BLaER1 (cell line): ENCODE measurements at regions not wholly inside any gene's neighbourhood (a gene's known extent, or its start where the extent isn't known, plus 50 kb on each side); places are given as distances from the start of the nearest gene placed in this dataset.
"Not testable (repeated sequence)": the region's sequence is repeated elsewhere in the genome, so short reads cannot be mapped to it uniquely, and the experiment has no call there.

ENCODE experiments used
- H3K27ac ChIP-seq: shearing (Covaris generic); formaldehyde crosslinking; 2 replicates; pipeline ENCODE4 v1.8.1; 2022
- H3K27me3 ChIP-seq: shearing (Covaris generic); formaldehyde crosslinking; 2 replicates; pipeline ENCODE4 v1.8.1; 2022
- H3K36me3 ChIP-seq: shearing (Covaris generic); formaldehyde crosslinking; 2 replicates; pipeline ENCODE4 v1.8.1; 2022
- H3K4me1 ChIP-seq: shearing (Covaris generic); formaldehyde crosslinking; 2 replicates; pipeline ENCODE4 v1.8.1; 2022
- H3K4me2 ChIP-seq: shearing (Covaris generic); formaldehyde crosslinking; 2 replicates; pipeline ENCODE4 v1.8.1; 2022
- H3K4me3 ChIP-seq: shearing (Covaris generic); formaldehyde crosslinking; 2 replicates; pipeline ENCODE4 v1.8.1; 2022
- H3K9ac ChIP-seq: shearing (Covaris generic); formaldehyde crosslinking; 2 replicates; pipeline ENCODE4 v1.8.1; 2022
- H3K9me3 ChIP-seq: shearing (Covaris generic); formaldehyde crosslinking; 2 replicates; pipeline ENCODE4 v1.8.1; 2022
- H4K20me1 ChIP-seq: shearing (Covaris generic); formaldehyde crosslinking; 2 replicates; pipeline ENCODE4 v1.8.1; 2022
- Cebpa-rat ChIP-seq: shearing (Covaris generic); IDR thresholded peaks from 2 replicates; pipeline ENCODE4 v1.8.1; 2022

DNA sequence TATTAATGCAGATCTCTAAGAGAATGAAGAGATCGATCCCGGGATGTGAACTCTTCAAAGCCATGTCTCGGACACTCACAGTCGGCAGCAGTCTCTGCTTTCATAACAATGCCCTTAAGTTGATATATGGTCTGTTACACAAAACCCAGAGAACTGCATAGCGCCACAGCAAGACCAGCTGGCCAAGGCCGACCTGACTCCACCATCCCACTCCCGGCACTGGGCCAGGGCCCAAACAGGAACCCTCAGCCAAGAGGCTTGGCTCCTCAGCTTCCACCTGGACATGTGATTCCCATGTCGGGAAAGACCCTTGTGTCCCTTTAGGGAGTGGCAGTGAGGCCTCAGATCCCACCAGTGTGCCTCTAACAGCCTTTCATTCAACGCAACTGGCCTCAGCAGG, 106.6 kb upstream of the RNF32 start:
- Histone ChIP-seq H3K9me3 (peaks cover 7% of the 10 kb centered on the region), H3K9ac (no peak overlapping the region), H3K27ac (no peak overlapping the region), H3K4me1 (peaks cover 4% of the 10 kb centered on the region; the same call in 1 of the 2 replicates), H3K4me3 (no peak overlapping the region), H3K4me2 (no peak overlapping the region), H3K36me3 (no peaks in the 10 kb centered on the region), H4K20me1 (no peaks in the 10 kb centered on the region), H3K27me3 (no peaks in the 10 kb centered on the region)
- no peak for TF ChIP-seq Cebpa-rat

DNA sequence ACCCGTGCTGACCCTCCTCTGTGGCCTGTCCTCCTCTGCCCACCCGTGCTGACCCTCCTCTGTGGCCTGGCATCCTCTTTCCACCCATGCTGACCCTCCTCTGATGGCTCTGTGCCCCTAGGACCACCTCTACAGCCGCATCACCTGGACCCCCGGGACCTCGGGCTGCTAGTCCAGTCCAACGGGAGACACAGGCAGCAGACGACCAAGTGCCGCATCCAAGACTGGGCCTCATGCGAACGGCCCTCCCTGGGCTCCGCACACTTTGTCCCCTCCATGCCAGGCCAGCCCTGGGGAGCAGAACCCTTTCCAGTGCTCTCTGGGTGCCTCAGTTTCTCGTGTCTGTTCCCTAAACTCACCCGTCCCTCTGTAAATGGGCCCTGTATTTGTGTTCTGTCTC, 107.2 kb upstream of the RNF32 start:
- Histone ChIP-seq H3K4me1 (peaks cover 4% of the 10 kb centered on the region; the same call in 1 of the 2 replicates), H3K36me3 (no peaks in the 10 kb centered on the region), H3K27me3 (no peaks in the 10 kb centered on the region), H4K20me1 (no peaks in the 10 kb centered on the region), H3K4me2 (no peak overlapping the region), H3K27ac (no peak overlapping the region), H3K9ac (no peak overlapping the region), H3K9me3 (peaks cover 7% of the 10 kb centered on the region), H3K4me3 (no peak overlapping the region)
- no peak for TF ChIP-seq Cebpa-rat

DNA sequence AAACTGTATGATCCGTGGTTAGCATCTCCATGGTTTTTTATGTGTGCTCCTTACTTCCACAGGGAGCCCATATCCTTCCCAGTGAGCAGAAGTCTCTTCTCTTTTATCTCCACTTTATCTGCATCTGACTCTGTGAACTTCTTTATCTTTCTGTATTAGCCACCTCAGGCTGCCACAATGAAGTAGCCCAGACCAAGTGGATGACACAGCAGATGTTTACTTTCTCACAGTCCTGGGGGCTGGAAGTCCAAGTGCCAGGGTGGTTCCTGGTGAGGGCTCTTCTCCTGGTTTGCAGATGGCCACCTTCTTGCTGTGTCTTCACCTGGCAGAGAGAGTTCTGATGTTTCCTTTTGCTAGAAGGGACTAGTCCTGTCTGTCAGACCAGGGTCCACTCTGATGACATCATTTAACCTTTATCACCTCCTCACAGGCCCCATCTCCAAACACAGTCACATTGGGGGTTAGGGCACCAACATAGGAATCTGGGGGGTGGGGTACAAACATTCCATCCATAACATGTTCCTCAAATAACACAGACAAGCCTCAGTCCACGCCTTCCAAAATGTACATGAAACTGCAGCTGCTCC, 108.5 kb upstream of the RNF32 start:
- H3K27me3 ChIP-seq = no peaks in the 10 kb centered on the region
- peaks cover 2% of the 10 kb centered on the region; the same call in 1 of the 2 replicates for H3K4me1 ChIP-seq
- no peaks in the 10 kb centered on the region for H3K9me3 ChIP-seq
- no peak overlapping the region for H3K4me2 ChIP-seq
- H3K36me3 ChIP-seq = no peaks in the 10 kb centered on the region
- TF ChIP-seq Cebpa-rat = no peak
- no peaks in the 10 kb centered on the region for H4K20me1 ChIP-seq
- H3K27ac ChIP-seq = no peak overlapping the region
- H3K9ac ChIP-seq = no peak overlapping the region
- H3K4me3 ChIP-seq = no peak overlapping the region

DNA sequence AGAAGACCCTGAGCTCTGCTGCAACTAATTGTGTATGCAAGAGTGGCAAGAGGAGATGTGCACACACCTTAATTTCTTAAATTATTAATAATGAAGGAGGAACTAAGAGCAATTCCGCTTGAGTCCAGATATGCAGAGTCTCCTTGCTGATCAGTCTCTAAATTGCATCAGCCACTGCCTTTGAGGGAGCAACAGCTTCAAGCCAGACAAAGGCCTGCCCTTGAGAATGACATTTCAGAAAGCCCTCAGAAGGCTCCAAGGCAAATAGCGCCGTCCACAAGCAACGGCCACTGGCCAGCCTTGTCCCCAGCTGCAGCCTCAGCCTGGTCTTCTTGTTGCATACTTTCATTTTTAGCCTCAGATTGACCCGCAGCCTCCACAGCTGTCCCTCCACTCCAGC, 110.6 kb upstream of the RNF32 start:
- no peaks in the 10 kb centered on the region for H4K20me1 ChIP-seq
- no peak overlapping the region for H3K4me3 ChIP-seq
- no peaks in the 10 kb centered on the region for H3K27me3 ChIP-seq
- no peaks in the 10 kb centered on the region for H3K36me3 ChIP-seq
- no peak overlapping the region for H3K27ac ChIP-seq
- no peaks in the 10 kb centered on the region for H3K9me3 ChIP-seq
- H3K9ac ChIP-seq = no peak overlapping the region
- no peak for TF ChIP-seq Cebpa-rat
- no peak overlapping the region for H3K4me2 ChIP-seq
- H3K4me1 ChIP-seq = no peaks in the 10 kb centered on the region

DNA sequence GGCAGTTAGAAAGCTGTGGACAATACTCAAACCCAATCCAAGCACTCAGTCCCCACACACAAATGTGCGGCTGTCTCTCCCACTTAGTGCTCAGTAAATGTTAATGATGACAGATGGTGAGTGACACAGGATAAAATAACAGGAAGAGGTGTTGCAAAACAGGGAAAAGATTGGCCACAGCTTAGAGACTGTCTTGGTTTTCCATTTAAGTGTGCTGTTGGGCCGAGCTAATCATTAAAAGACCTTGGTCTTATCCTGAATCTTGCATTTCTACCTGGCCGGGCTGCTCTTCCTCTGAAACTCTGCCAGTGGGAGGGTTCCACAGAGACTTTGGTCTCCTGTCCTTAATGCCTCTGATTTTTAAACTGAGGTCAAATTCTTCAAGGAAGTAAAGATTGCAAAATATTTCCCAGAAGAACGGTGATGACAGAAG, 113.1 kb upstream of the RNF32 start:
- Histone ChIP-seq H3K4me3 (no peak overlapping the region), H3K36me3 (no peaks in the 10 kb centered on the region), H3K27ac (no peak overlapping the region), H3K9me3 (no peaks in the 10 kb centered on the region), H3K4me2 (no peak overlapping the region), H3K4me1 (no peaks in the 10 kb centered on the region), H3K27me3 (no peaks in the 10 kb centered on the region), H4K20me1 (no peaks in the 10 kb centered on the region), H3K9ac (no peak overlapping the region)
- no peak for TF ChIP-seq Cebpa-rat

DNA sequence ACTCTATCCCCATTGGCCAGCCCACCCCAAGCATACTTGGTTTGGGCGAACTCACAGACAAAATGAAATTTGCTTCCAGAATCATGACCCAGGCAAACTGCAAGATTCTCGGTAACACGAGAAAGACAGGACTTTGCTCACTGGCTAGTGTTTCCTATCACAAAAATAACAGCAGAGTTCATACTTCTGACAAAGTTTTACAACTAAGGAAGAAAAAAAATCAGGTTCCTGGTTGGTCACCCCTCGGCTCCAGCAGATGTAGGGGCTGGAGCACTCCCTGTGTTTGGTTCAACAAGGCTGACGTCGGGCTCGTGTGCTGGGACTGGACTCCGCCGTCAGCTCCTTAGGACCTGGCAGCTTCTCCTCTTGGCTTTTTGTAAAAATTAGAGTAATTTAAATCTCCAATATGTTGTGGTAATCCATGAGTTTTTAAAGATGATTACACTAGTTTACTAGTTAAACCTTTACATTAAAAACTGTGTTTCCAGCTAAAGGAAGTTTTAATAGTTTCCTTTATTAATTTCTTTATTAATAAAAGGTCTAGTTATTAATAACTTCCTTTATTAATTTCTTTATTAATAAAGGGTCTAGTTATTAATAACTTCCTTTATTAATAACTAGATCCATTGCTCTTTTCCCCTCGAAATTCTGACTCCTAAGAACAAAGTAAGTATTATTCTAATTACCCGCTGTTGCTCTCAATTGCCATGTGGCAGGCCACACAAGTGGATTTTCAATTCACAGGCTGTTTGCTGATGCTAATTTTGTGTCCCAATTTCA, 115.6 kb upstream of the RNF32 start:
- H3K9ac ChIP-seq = no peak overlapping the region
- H3K4me3 ChIP-seq = no peak overlapping the region
- no peaks in the 10 kb centered on the region for H3K9me3 ChIP-seq
- H3K27ac ChIP-seq = no peak overlapping the region
- no peak overlapping the region for H3K4me2 ChIP-seq
- no peak for TF ChIP-seq Cebpa-rat
- no peaks in the 10 kb centered on the region for H3K27me3 ChIP-seq
- no peaks in the 10 kb centered on the region for H3K4me1 ChIP-seq
- H3K36me3 ChIP-seq = no peaks in the 10 kb centered on the region
- no peaks in the 10 kb centered on the region for H4K20me1 ChIP-seq

DNA sequence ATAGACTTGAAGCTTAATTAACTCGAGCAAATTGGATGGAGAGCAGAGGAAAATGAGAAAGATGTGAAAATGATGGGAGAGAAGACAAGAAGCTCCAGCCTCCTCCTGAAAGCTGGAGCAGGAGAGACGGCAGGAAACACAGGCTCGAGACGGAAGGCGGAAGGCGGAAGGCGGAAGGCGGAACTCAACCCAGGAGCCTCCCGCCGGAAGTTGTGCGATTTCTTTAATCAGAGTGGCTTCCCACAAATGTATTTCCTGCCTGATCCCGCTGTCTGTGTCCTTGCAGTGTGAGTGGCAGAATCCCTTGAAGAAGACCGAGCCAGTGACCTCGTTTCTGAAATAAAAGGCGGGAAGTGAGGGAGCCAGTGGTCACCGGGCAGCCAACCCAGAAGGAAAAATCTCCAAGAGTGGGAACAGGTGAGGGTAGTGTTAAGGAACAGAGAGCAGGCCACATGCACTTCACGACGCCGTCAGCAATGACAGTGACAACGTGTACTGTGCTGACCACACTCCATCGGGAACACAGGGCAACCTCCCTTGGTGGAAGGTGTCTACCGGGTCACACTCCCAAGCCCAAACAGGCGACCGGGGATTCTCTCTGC, 117.0 kb upstream of the RNF32 start:
- Histone ChIP-seq H3K9ac (no peak overlapping the region), H3K4me2 (no peak overlapping the region), H3K27me3 (no peaks in the 10 kb centered on the region), H3K27ac (no peak overlapping the region), H3K4me3 (no peak overlapping the region), H3K4me1 (no peaks in the 10 kb centered on the region), H4K20me1 (no peaks in the 10 kb centered on the region), H3K36me3 (no peaks in the 10 kb centered on the region), H3K9me3 (no peaks in the 10 kb centered on the region)
- TF ChIP-seq Cebpa-rat = no peak

DNA sequence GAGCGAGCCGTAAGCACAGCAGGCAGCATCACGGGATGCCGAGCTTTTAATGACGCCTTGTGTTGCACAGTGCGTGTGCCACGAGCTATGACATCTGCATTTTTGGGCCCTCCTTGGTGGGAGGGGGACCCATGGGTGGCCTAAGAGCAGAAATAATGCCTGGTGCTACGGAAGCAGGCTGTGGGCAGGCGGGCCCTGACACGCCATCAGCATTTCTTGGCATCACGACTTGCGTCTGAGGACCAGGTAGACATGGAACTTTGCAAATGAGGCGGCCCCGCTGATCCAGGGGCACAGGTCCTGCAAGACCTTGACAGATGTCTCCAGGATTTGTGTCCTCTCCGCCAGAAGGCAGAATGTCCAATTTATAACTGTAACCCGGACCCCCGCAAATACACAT, 117.8 kb upstream of the RNF32 start:
- H3K27me3 ChIP-seq = no peaks in the 10 kb centered on the region
- H3K4me1 ChIP-seq = no peaks in the 10 kb centered on the region
- H3K9me3 ChIP-seq = no peaks in the 10 kb centered on the region
- no peak overlapping the region for H3K4me3 ChIP-seq
- H4K20me1 ChIP-seq = no peaks in the 10 kb centered on the region
- H3K36me3 ChIP-seq = no peaks in the 10 kb centered on the region
- H3K4me2 ChIP-seq = no peak overlapping the region
- no peak for TF ChIP-seq Cebpa-rat
- no peak overlapping the region for H3K27ac ChIP-seq
- no peak overlapping the region for H3K9ac ChIP-seq

DNA sequence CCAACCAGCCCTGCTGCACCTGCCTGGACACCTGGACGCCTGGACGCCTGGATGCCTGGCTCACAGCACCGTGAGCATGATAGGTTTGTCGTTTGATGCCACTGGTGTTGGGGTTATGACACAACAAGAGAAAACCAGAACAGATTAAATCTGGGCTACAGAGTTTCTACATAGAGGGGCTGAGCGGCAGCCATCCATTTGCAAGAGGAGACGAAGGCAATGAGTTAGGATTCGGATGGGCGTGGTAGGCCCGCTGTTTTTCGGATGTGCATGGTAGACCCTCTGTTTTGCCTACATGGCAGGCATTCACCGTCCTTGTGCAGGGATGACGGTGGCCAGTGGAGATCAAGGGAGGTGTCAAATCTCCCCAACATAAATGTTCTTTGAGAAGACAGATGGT, 121.5 kb upstream of the RNF32 start:
- Histone ChIP-seq H3K4me3 (no peak overlapping the region), H3K9me3 (no peaks in the 10 kb centered on the region), H3K4me1 (peaks cover 11% of the 10 kb centered on the region), H3K27ac (no peak overlapping the region), H3K9ac (no peak overlapping the region), H3K4me2 (no peak overlapping the region), H4K20me1 (no peaks in the 10 kb centered on the region), H3K27me3 (no peaks in the 10 kb centered on the region), H3K36me3 (no peaks in the 10 kb centered on the region)
- no peak for TF ChIP-seq Cebpa-rat

DNA sequence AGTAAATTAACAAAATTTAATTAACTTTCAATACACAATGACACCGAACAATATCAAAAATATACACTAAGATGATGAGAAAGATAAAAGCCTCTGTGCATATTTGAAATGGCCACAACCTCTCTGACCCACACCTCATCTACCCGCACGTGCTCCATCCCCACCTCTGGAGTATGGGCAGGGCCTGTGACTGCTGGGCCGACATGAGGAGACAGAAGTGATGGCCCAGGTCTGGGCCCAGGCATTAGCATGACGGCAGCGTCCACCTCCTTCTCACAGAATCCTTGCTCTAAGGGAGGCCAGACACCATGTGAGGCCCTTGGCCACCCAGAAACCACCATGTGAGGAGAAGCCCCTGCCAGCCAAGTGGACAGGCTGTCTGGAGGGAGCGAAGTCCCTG, 122.1 kb upstream of the RNF32 start:
- Histone ChIP-seq H3K4me2 (no peak overlapping the region), H3K27ac (no peak overlapping the region), H3K27me3 (no peaks in the 10 kb centered on the region), H3K36me3 (no peaks in the 10 kb centered on the region), H3K4me1 (peaks cover 11% of the 10 kb centered on the region), H3K4me3 (no peak overlapping the region), H3K9ac (no peak overlapping the region), H4K20me1 (no peaks in the 10 kb centered on the region), H3K9me3 (no peaks in the 10 kb centered on the region)
- TF ChIP-seq Cebpa-rat = no peak

DNA sequence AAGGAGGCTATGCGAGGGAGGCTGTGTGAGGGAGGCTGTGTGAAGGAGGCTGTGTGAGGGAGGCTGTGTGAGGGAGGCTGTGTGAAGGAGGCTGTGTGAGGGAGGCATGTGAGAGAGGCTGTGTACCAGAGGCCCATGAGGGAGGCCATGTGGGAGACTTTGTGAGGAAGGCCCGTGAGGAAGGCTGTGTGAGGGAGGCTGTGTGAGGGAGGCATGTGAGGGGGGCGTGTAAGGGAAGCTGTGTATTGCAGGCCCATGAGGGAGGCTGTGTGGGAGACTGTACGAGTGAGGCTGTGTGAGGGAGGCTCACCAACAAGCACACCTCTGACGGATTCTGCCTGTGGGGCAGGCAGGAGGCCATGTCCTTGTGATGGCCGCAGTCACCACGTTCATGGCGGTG, 122.7 kb upstream of the RNF32 start:
- H3K4me1 ChIP-seq = peaks cover 11% of the 10 kb centered on the region
- not testable (repeated sequence) for H3K9ac ChIP-seq

More for the DNA sequence above, 122.7 kb upstream of the RNF32 start:
- H3K27ac ChIP-seq, H3K4me3 ChIP-seq, H3K36me3 ChIP-seq, H3K4me2 ChIP-seq, H3K27me3 ChIP-seq, H3K9me3 ChIP-seq, H4K20me1 ChIP-seq: not testable (repeated sequence)
